ENCODE measurements at regions not wholly inside any gene's neighbourhood (a gene's known extent, or its start where the extent isn't known, plus 50 kb on each side); places are given as distances from the start of the nearest gene placed in this dataset.

DNA sequence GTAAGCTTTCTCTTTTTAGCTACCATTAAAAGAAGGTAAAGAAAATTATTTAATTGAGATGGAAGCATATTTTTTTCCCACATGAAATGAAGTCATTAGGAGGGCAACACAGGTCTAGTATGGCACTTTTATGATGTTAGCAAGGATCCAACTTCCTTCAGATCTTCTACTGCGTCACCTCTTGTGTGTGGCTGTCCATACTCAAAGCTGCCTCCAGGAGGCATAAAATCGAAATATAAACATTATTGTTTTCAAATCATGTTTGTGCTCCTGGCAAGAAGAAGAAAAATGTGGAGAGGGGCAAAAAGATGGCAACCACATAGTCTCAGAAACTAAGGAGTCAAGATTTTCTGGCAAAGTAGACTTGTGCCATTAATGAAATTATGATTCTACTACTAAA, 791.7 kb upstream of the EPHA6 start:
- TF ChIP-seq, protein P1, sequence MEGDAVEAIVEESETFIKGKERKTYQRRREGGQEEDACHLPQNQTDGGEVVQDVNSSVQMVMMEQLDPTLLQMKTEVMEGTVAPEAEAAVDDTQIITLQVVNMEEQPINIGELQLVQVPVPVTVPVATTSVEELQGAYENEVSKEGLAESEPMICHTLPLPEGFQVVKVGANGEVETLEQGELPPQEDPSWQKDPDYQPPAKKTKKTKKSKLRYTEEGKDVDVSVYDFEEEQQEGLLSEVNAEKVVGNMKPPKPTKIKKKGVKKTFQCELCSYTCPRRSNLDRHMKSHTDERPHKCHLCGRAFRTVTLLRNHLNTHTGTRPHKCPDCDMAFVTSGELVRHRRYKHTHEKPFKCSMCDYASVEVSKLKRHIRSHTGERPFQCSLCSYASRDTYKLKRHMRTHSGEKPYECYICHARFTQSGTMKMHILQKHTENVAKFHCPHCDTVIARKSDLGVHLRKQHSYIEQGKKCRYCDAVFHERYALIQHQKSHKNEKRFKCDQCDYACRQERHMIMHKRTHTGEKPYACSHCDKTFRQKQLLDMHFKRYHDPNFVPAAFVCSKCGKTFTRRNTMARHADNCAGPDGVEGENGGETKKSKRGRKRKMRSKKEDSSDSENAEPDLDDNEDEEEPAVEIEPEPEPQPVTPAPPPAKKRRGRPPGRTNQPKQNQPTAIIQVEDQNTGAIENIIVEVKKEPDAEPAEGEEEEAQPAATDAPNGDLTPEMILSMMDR (conservative IDR thresholded peaks at IDR 0.05; ENCODE audit: low read depth in 2 of 2), result peak in 1 of 2 experiments; percentile 30; a peak in 2 of 4 replicates
- TF ChIP-seq POLR2AphosphoS5 (IDR thresholded peaks at IDR 0.05; ENCODE audit: low read depth) (no peak), EZH2 (IDR thresholded peaks at IDR 0.05; ENCODE audit: low read depth, unreplicated experiment) (no peak), NANOG (IDR thresholded peaks at IDR 0.05; ENCODE audit: borderline replicate concordance) (no peak), ZNF114 (CRISPR knock-in tag; IDR thresholded peaks at IDR 0.05) (no peak)

Measured in GM23338 (cell line).